ENCODE measurements at regions not wholly inside any gene's neighbourhood (a gene's known extent, or its start where the extent isn't known, plus 50 kb on each side); places are given as distances from the start of the nearest gene placed in this dataset.
A peak's percentile ranks its signal among the peaks of the same experiment; 100 is the strongest.

GRCh38 chr5:155923784-155924183 is 403.2 kb upstream of the SGCD start:
- DNase-seq (ENCODE audit: low spot score): no peak

- DNase-seq (ENCODE audit: low spot score): no peak
These were observed 400.9 kb upstream of the SGCD start for GRCh38 chr5:155926031-155926430.

GRCh38 chr5:155926766-155927165 is 400.2 kb upstream of the SGCD start:
- no peak for DNase-seq (ENCODE audit: low spot score)

GRCh38 chr5:155929112-155929511 is 397.9 kb upstream of the SGCD start:
- no peak for DNase-seq (ENCODE audit: low spot score)

GRCh38 chr5:155934964-155935363 is 392.0 kb upstream of the SGCD start:
- no peak for DNase-seq (ENCODE audit: low spot score)

GRCh38 chr5:155935723-155936122 is 391.2 kb upstream of the SGCD start:
- DNase-seq (ENCODE audit: low spot score): no peak

- DNase-seq (ENCODE audit: low spot score): no peak
These were observed 390.2 kb upstream of the SGCD start for GRCh38 chr5:155936520-155937406.

- DNase-seq (ENCODE audit: low spot score): no peak
These were observed 388.9 kb upstream of the SGCD start for GRCh38 chr5:155938051-155938450.

- DNase-seq (ENCODE audit: low spot score): no peak
These were observed 385.6 kb upstream of the SGCD start for GRCh38 chr5:155941340-155941739.

GRCh38 chr5:155943516-155944407 is 383.2 kb upstream of the SGCD start:
- DNase-seq (ENCODE audit: low spot score): peak; percentile 0

GRCh38 chr5:155947394-155948062 is 379.4 kb upstream of the SGCD start:
- DNase-seq (ENCODE audit: low spot score): no peak

GRCh38 chr5:155948576-155948975 is 378.4 kb upstream of the SGCD start:
- DNase-seq (ENCODE audit: low spot score): no peak

- no peak for DNase-seq (ENCODE audit: low spot score)
These were observed 374.4 kb upstream of the SGCD start for GRCh38 chr5:155952486-155953089.

GRCh38 chr5:155953335-155953734 is 373.6 kb upstream of the SGCD start:
- DNase-seq (ENCODE audit: low spot score): no peak

- DNase-seq (ENCODE audit: low spot score): no peak
These were observed 372.1 kb upstream of the SGCD start for GRCh38 chr5:155954701-155955445.

GRCh38 chr5:155957884-155958283 is 369.1 kb upstream of the SGCD start:
- DNase-seq (ENCODE audit: low spot score): no peak

- DNase-seq (ENCODE audit: low spot score): no peak
These were observed 367.9 kb upstream of the SGCD start for GRCh38 chr5:155959082-155959481.

GRCh38 chr5:155960177-155960576 is 366.8 kb upstream of the SGCD start:
- DNase-seq (ENCODE audit: low spot score): no peak

- DNase-seq (ENCODE audit: low spot score): no peak
These were observed 357.4 kb upstream of the SGCD start for GRCh38 chr5:155969537-155969936.

GRCh38 chr5:155974369-155974768 is 352.6 kb upstream of the SGCD start:
- no peak for DNase-seq (ENCODE audit: low spot score)

- no peak for DNase-seq (ENCODE audit: low spot score)
These were observed 348.1 kb upstream of the SGCD start for GRCh38 chr5:155978850-155979249.
